ENCODE measurements at regions not wholly inside any gene's neighbourhood (a gene's known extent, or its start where the extent isn't known, plus 50 kb on each side); places are given as distances from the start of the nearest gene placed in this dataset.

DNA sequence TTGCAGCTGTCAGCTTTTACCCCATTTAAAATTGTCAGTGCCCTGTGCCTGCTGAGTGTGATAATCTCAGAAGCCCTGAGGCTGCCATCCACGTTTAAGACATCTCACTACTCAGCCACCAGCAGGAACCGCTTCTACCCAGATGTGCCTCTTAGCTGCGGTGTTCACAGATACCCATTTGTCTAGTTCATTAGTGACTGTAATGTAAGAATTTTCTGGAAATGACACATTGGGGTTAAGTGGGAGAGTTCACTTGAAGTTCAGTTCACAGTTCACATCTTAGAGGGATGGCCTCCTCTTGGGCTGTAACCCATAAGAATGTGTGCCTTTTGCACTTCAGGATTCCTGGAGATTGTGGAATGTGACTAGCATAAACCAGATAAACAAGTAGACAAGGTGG lies 477.7 kb downstream of the BTBD3 start:
- no peak for FAIRE-seq

DNA sequence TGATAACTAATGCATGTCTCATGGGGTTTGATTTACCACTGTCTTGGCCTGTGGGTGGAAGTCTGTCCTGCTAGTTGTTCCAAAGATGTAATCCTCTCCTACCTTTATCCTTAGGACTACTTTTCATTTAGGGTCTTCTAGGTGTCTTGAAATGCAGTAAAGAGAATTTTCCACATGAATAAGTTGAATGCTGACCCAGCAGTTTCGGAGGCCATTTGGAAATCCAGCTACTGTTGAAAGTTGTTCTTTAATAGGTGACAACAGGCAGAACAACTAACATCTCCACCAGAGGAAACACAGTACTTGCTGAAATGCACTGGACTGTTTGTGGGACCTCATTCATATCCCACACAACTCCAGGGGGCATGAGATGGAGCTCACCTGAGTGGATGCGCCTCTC lies 478.1 kb downstream of the BTBD3 start:
- FAIRE-seq = no peak

DNA sequence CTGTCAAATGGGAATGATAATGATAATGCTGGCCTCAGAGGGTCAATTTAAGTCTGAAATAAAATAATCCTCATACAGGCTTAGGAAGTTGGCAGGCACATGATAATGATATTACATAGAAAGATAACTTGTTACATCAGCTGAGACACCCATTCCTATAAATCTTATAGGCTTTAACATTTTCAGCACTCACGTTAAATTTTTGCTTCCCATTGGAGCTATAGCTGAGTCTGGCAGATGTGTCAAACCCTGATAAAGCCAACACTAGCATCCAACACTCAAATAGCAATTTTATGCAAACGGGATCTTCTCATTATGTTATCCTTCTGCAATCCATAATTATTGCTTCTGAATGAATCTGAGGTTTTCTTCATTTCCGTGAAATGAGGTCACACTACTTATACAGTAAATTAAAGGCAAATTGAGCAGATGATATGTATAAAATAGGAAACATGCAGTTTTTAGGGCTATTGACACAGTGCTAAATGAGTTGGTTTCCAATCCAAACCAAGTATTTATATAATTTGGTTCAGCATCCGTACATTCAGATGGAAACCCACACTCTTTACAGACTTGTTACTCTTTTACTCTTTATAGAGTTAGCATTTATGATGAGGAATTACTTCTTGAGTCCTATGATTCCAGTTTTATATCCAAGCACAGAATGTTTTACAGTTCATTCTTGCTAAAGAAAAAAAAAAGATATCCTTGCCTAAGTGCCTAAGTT lies 481.6 kb downstream of the BTBD3 start:
- no peak for FAIRE-seq

- no peak for FAIRE-seq
Observed at GRCh38 chr20:12404941-12405340, 487.2 kb downstream of the BTBD3 start.

GRCh38 chr20:12406978-12407377 lies 489.3 kb downstream of the BTBD3 start:
- no peak for FAIRE-seq

DNA sequence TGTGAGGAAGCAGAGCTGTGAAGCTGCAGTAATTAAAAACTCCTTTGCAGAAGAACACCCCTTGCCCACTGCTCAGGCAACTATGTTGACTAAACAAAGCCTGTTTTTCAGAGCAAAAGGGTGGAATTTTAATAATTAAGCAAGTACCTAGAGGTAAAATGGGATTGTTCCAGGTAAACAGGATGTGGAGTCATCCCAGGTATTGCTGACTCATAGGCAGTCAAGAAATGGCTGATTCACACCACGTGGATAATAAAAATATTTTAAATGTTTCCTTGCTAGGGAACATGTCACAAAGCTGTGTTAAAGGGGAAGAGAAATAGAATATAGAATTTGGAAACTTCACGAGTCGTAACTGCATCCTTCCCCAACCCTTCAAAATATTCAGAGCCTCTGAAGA lies 491.8 kb downstream of the BTBD3 start:
- FAIRE-seq = no peak

GRCh38 chr20:12410783-12411182 lies 493.1 kb downstream of the BTBD3 start:
- no peak for FAIRE-seq

DNA sequence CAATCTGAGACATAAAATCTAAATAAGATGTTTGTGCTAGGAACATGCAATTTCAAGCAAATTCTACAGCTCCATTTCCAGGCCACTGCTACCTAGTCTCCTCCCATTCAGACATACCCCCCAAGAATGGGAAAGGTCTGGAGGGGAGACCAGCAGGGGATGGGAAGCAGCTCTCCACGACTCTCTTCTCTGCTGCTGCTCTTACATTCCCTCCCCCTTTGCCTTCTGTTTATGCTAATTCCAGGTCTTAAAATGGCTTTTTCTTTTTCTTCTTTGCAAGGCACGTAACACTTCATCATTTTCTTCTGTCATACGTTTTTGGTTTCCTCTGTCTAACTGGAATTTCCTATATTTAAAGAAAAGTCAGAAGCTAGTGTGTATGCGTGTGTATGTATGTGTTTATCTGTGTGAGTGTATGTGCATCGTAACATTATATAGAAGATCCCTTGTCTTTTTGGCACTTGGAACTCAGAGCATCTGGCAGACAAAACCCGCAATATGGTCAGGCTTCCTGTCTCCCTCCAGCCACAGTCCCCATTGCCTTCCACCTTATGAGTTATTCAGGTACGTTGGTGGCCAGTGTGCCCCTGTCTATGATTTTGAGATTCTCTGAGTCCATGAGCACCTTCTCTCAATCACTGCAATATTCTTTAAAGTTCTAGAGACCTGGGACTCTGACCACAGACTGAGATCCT lies 493.7 kb downstream of the BTBD3 start:
- FAIRE-seq = no peak

DNA sequence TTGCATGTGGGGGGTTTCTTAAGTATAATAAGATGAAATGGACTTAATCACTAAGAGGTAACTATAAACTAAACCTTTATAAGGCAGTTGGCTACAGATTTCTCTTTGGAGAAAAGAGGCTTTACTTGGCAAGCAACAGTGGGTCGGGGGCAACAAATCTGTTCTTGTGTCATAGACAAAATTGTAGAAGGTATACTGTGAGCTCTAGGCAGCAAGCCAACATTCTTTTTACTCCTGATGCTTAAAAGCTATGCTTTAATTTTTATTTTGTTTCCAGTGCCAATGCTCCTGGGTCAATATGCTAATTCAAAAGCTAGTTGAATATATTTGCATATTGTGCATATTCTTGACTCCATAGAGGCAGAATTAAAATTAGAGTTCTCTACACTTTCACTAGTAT lies 495.4 kb downstream of the BTBD3 start:
- no peak for FAIRE-seq

DNA sequence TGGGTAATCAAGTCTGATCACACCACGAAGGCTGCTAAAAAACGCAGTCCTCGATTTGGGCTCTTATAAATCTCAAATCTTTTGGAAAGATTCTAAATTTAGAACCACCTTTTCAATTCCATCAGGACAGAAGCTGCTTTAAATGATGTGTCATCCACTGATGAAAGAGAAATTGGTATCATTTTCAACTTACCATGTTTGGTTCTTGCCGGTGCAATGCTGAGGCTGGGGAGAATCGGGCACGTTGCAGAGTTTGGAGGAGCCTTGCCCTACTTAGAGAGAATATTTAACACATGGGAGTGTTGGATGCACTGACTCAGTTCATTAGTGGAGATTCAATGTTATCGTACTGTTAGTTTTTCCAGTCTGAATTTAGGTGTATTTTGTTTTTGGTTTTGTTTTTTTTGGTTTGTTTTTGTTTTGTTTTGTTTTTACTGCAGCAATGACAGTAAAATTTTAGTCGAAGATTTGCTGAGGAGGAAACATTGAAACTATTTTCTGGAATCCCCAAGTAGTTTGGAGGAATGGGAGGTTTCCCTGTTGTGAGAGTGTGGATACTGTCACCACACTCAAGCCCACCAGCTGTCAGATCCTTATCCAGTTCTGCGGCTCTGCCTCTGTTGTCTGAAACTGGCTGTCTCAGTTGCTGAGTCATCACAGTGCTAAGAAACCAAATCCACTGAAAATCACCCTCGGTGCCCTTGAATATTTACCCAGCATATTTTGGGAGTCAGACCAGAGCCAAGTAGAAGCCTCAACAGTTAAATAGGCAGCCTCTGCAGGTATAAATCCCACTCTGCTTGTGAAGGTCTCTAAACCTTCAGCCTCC lies 497.0 kb downstream of the BTBD3 start:
- peak; percentile 99 for FAIRE-seq

GRCh38 chr20:12416281-12416680 lies 498.6 kb downstream of the BTBD3 start:
- no peak for FAIRE-seq

- no peak for FAIRE-seq
Observed at GRCh38 chr20:12433724-12434123, 516.0 kb downstream of the BTBD3 start.

DNA sequence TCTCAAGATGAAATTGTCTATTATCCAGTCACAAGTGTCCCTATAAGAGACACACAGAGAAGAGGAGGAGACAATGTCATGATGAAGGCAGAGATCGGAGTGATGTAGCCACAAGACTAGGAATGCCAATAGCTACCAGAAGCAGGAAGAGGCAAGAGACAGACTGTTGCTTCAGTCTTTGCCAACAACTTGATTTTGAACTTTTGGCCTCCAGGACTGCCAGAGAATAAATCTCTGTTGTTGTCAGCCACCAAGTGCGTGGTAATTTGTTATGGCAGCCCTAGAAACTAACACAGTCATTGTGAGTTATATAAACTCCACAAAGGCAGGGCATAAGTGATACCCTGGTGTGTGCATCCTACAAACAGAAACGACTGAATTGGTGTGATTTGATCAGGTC lies 517.0 kb downstream of the BTBD3 start:
- FAIRE-seq = no peak

- FAIRE-seq = peak; percentile 81
Observed at GRCh38 chr20:12435268-12435667, 517.6 kb downstream of the BTBD3 start.

DNA sequence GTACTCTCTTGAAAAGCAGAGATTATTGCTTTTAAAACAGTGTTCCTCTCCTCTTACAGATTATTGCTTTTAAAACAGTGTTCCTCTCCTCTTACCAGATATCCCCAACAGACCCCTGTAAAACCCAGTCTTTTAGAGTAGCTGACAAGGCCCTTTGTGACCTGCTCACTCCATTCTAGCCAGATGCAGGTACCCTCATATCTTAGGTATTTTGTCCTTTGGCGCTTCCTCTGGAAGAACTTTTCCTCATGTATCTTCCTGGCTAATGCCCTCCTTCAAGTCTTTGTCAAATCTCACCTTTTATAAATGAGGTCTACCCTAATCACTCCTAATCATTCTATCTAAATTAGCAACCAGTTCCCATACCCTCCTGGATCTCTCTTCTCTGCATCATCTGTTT lies 536.0 kb downstream of the BTBD3 start:
- no peak for FAIRE-seq

DNA sequence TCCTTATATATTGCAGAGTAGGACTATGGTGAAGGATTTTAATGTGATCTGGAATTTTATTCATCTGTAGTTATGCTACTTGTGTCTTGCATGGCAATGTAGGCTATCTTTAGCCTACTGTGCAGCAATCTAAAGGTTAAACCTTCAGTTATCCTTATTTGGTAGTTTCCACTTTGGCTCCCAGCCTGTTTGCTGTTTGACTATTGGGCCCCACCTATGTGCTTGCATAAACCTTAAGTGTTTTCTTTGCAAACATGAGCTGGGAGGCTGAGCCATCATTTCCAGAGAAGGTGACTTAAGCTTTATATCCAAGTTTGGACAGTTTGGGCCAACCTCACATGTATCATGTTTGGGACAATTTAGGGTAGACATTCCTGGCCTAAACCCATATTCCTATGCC lies 537.5 kb downstream of the BTBD3 start:
- no peak for FAIRE-seq

GRCh38 chr20:12458241-12458640 lies 540.5 kb downstream of the BTBD3 start:
- no peak for FAIRE-seq

GRCh38 chr20:12464036-12464435 lies 544.7 kb upstream of the SPTLC3 start:
- FAIRE-seq = no peak

- no peak for FAIRE-seq
Observed at GRCh38 chr20:12466915-12467314, 541.9 kb upstream of the SPTLC3 start.

- no peak for FAIRE-seq
Observed at GRCh38 chr20:12467758-12468157, 541.0 kb upstream of the SPTLC3 start.

GRCh38 chr20:12482661-12483060 lies 526.1 kb upstream of the SPTLC3 start:
- no peak for FAIRE-seq

GRCh38 chr20:12502443-12502842 lies 506.3 kb upstream of the SPTLC3 start:
- FAIRE-seq = no peak

DNA sequence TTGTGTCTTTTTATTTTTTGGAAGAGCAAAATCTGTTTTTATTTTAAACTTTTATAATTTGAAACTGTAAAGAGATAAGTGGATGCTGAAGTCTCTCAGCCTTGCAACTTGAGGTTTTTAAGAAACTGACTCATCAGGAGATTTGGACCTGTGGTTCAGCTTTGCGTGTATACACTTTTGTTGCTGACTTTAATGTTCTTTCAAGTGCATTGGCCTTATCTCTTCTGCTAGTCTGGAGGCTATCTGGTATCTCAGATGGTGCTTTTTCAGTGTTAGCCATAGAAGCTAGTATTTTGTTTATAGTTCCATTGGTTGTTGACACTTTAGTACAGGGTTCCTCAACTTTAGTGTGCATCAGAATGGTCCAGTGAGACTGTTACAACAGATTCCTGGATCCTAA lies 504.0 kb upstream of the SPTLC3 start:
- no peak for FAIRE-seq

GRCh38 chr20:12511499-12511898 lies 497.3 kb upstream of the SPTLC3 start:
- FAIRE-seq = no peak

Data from endometrium (tissue), 2 donors.